B cell (primary cell): ENCODE measurements at regions not wholly inside any gene's neighbourhood (a gene's known extent, or its start where the extent isn't known, plus 50 kb on each side); places are given as distances from the start of the nearest gene placed in this dataset.

ENCODE experiments used
- CTCF ChIP-seq: fragments of 200-600 bp; IDR thresholded peaks from one replicate; pipeline ENCODE4 v1.8.0; 2022; ENCODE audit warnings: antibody characterized with exemption, mild to moderate bottlenecking
- EZH2 ChIP-seq: IDR thresholded peaks from 2 replicates; pipeline ENCODE4 v1.6.1; 2012; ENCODE audit warnings: borderline replicate concordance, low read depth, mild to moderate bottlenecking, moderate library complexity, low read length; ENCODE audit not compliant: insufficient read depth, poor library complexity, severe bottlenecking

GRCh38 chr6:44606504-44606903 is 219.0 kb downstream of the CDC5L start:
- no peak for TF ChIP-seq CTCF
- TF ChIP-seq EZH2: no peak
